ENCODE measurements at regions not wholly inside any gene's neighbourhood (a gene's known extent, or its start where the extent isn't known, plus 50 kb on each side); places are given as distances from the start of the nearest gene placed in this dataset.

GRCh38 chr2:14232217-14232616 is 400.3 kb upstream of the LRATD1 start:
- TF ChIP-seq CTCF (IDR thresholded peaks at IDR 0.05; ENCODE audit: low read depth, low read length, missing control alignments), result no peak
- no peak overlapping the region for H3K4me3 ChIP-seq (ENCODE audit: low read depth, low read length)
- in situ Hi-C loops (cut with HindIII; ENCODE audit: low sequenced_read_pairs), result loop anchor here (10.0 kb wide), 1 partner anchor 87 kb away; no protein-coding TSS in a partner anchor
- no peak for DNase-seq (ENCODE audit: low read depth)

- no peak for DNase-seq (ENCODE audit: low read depth)
- in situ Hi-C loops (cut with HindIII; ENCODE audit: low sequenced_read_pairs), result loop anchor here (10.0 kb wide), 1 partner anchor 90 kb away; no protein-coding TSS in a partner anchor
Observed at GRCh38 chr2:14234911-14235310, 397.6 kb upstream of the LRATD1 start.

GRCh38 chr2:14235667-14236066 is 396.9 kb upstream of the LRATD1 start:
- TF ChIP-seq CTCF (IDR thresholded peaks at IDR 0.05; ENCODE audit: low read depth, low read length, missing control alignments), result no peak
- DNase-seq (ENCODE audit: low read depth), result no peak
- H3K4me3 ChIP-seq (ENCODE audit: low read depth, low read length), result no peak overlapping the region
- in situ Hi-C loops (cut with HindIII; ENCODE audit: low sequenced_read_pairs), result loop anchor here (10.0 kb wide), 1 partner anchor 91 kb away; no protein-coding TSS in a partner anchor

More at GRCh38 chr2:14234911-14235310, 397.6 kb upstream of the LRATD1 start:
- TF ChIP-seq CTCF (IDR thresholded peaks at IDR 0.05; ENCODE audit: low read depth, low read length, missing control alignments), result no peak
- H3K4me3 ChIP-seq (ENCODE audit: low read depth, low read length), result no peak overlapping the region

GRCh38 chr2:14237902-14238301 is 394.6 kb upstream of the LRATD1 start:
- in situ Hi-C loops (cut with HindIII; ENCODE audit: low sequenced_read_pairs), result loop anchor here (10.0 kb wide), 1 partner anchor 93 kb away; no protein-coding TSS in a partner anchor
- TF ChIP-seq CTCF (IDR thresholded peaks at IDR 0.05; ENCODE audit: low read depth, low read length, missing control alignments), result no peak
- no peak overlapping the region for H3K4me3 ChIP-seq (ENCODE audit: low read depth, low read length)
- no peak for DNase-seq (ENCODE audit: low read depth)

- in situ Hi-C loops (cut with HindIII; ENCODE audit: low sequenced_read_pairs), result loop anchor here (10.0 kb wide), 1 partner anchor 95 kb away; no protein-coding TSS in a partner anchor
- no peak for TF ChIP-seq CTCF (IDR thresholded peaks at IDR 0.05; ENCODE audit: low read depth, low read length, missing control alignments)
- no peak for DNase-seq (ENCODE audit: low read depth)
Observed at GRCh38 chr2:14239605-14240004, 392.9 kb upstream of the LRATD1 start.

GRCh38 chr2:14240868-14241267 is 391.6 kb upstream of the LRATD1 start:
- no peak for DNase-seq (ENCODE audit: low read depth)
- H3K4me3 ChIP-seq (ENCODE audit: low read depth, low read length), result no peak overlapping the region
- TF ChIP-seq CTCF (IDR thresholded peaks at IDR 0.05; ENCODE audit: low read depth, low read length, missing control alignments), result no peak
- in situ Hi-C loops (cut with HindIII; ENCODE audit: low sequenced_read_pairs), result no loop called here

More at GRCh38 chr2:14239605-14240004, 392.9 kb upstream of the LRATD1 start:
- H3K4me3 ChIP-seq (ENCODE audit: low read depth, low read length), result no peak overlapping the region

Data from astrocyte of the cerebellum (primary cell).